ENCODE measurements at regions not wholly inside any gene's neighbourhood (a gene's known extent, or its start where the extent isn't known, plus 50 kb on each side); places are given as distances from the start of the nearest gene placed in this dataset.

DNA sequence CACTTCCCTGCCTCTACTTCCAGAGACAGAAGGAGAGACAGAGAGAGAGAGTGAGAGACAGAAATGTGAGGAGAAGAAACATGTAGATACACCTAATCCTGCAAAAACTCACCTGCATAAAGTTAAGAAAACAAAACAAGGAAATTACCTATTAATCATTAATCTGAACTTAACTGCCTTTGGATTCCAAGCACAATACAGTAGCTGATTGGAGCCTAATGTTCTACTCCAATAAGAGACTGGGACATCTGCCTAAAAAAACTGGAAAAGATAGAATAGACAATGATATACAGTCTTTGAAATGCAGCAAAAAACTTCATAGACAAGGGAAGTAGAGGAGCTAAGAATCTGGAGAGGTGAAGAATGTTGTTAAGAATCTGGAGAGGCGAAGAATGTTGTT lies 910.2 kb upstream of the SLC10A2 start:
- TF ChIP-seq, protein P1, sequence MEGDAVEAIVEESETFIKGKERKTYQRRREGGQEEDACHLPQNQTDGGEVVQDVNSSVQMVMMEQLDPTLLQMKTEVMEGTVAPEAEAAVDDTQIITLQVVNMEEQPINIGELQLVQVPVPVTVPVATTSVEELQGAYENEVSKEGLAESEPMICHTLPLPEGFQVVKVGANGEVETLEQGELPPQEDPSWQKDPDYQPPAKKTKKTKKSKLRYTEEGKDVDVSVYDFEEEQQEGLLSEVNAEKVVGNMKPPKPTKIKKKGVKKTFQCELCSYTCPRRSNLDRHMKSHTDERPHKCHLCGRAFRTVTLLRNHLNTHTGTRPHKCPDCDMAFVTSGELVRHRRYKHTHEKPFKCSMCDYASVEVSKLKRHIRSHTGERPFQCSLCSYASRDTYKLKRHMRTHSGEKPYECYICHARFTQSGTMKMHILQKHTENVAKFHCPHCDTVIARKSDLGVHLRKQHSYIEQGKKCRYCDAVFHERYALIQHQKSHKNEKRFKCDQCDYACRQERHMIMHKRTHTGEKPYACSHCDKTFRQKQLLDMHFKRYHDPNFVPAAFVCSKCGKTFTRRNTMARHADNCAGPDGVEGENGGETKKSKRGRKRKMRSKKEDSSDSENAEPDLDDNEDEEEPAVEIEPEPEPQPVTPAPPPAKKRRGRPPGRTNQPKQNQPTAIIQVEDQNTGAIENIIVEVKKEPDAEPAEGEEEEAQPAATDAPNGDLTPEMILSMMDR (IDR thresholded peaks at IDR 0.05) = no peak
- no peak for TF ChIP-seq POLR2A (IDR thresholded peaks at IDR 0.05)
